PC-9 (cell line): ENCODE measurements at regions not wholly inside any gene's neighbourhood (a gene's known extent, or its start where the extent isn't known, plus 50 kb on each side); places are given as distances from the start of the nearest gene placed in this dataset.

Experiments used
- BruUV-seq: library from RNA; stranded (reverse); fragments of 400-500 nt; replicated peaks from 2 replicates; lab custom pipeline; 2021; lab: Mats Ljungman, UMichigan
- CTCF ChIA-PET: fragments of 300-600 bp; sonication (Branson Sonifier 250); formaldehyde crosslinking; loops from one replicate; lab custom pipeline; 2022; ENCODE audit warnings: antibody characterized with exemption; lab: Charles Lee
- POLR2A ChIA-PET: fragments of 300-600 bp; sonication (Branson Sonifier 250); formaldehyde crosslinking; loops from one replicate; lab custom pipeline; 2022; ENCODE audit warnings: antibody characterized with exemption; ENCODE audit not compliant: unreplicated experiment; lab: Charles Lee
- DNase-seq, 2 experiments: peaks; one replicate each; pipeline versions ENCODE4 v3.0.0 to v3.0.0-alpha.2; 2015 to 2022; ENCODE audit warnings: mixed read lengths in 1 of 2
- H2AFZ ChIP-seq: fragments of 200-600 bp; sonication (generic); 2 replicates; pipeline ENCODE4 v1.8.1; 2017; ENCODE audit warnings: antibody characterized with exemption
- H3F3A ChIP-seq: fragments of 200-600 bp; sonication (generic); 2 replicates; pipeline ENCODE4 v1.8.1; 2017; ENCODE audit warnings: antibody characterized with exemption, mild to moderate bottlenecking, low read depth; ENCODE audit not compliant: insufficient read depth
- H3K27ac ChIP-seq: fragments of 200-600 bp; sonication (generic); 2 replicates; pipeline ENCODE4 v1.6.1; 2016; ENCODE audit warnings: mixed run types
- H3K27me3 ChIP-seq: fragments of 200-600 bp; sonication (generic); 2 replicates; pipeline ENCODE4 v1.6.1; 2016; ENCODE audit warnings: low read depth, mixed run types; ENCODE audit not compliant: insufficient read depth
- H3K36me3 ChIP-seq: fragments of 200-600 bp; sonication (generic); 2 replicates; pipeline ENCODE4 v1.6.1; 2016; ENCODE audit warnings: low read depth, mixed run types
- H3K4me1 ChIP-seq: fragments of 200-600 bp; sonication (generic); replicated peaks from 2 replicates; pipeline ENCODE4 v1.6.1; 2016; ENCODE audit warnings: mixed run types; ENCODE audit not compliant: insufficient read depth
- H3K4me2 ChIP-seq: fragments of 200-600 bp; sonication (generic); 2 replicates; pipeline ENCODE4 v1.6.1; 2017; ENCODE audit warnings: mixed run types
- H3K4me3 ChIP-seq: fragments of 200-600 bp; sonication (generic); 2 replicates; pipeline ENCODE4 v1.6.1; 2016; ENCODE audit warnings: mixed run types
- H3K79me2 ChIP-seq: fragments of 200-600 bp; sonication (generic); 2 replicates; pipeline ENCODE4 v1.6.1; 2017; ENCODE audit warnings: low read depth, mixed run types
- H3K9me2 ChIP-seq: fragments of 200-600 bp; sonication (generic); 2 replicates; pipeline ENCODE4 v1.8.1; 2017; ENCODE audit warnings: mild to moderate bottlenecking; ENCODE audit not compliant: insufficient read depth
- H3K9me3 ChIP-seq: fragments of 200-600 bp; sonication (generic); 2 replicates; pipeline ENCODE4 v1.8.1; 2016; ENCODE audit warnings: low read depth; ENCODE audit not compliant: insufficient read depth
- H4K20me1 ChIP-seq: fragments of 200-600 bp; sonication (generic); 2 replicates; pipeline ENCODE4 v1.8.1; 2017; ENCODE audit not compliant: insufficient read depth
- EZH2 ChIP-seq: fragments of 200-600 bp; sonication (generic); IDR thresholded peaks from 2 replicates; pipeline ENCODE4 v1.8.0; 2017; ENCODE audit warnings: antibody characterized with exemption, low read depth
- intact Hi-C: fragments of 100-400 bp; cut with micrococcal nuclease; formaldehyde crosslinking; loops from one replicate; pipeline ENCODE4 v1.10.0; 2022; ENCODE audit not compliant: unreplicated experiment
- TF ChIP-seq, protein P1 (sequence below): fragments of 200-600 bp; sonication (generic); conservative IDR thresholded peaks from 2 replicates; pipeline ENCODE4 v1.6.1; 2017; ENCODE audit warnings: mixed run types, antibody characterized with exemption, mild to moderate bottlenecking, moderate library complexity

DNA sequence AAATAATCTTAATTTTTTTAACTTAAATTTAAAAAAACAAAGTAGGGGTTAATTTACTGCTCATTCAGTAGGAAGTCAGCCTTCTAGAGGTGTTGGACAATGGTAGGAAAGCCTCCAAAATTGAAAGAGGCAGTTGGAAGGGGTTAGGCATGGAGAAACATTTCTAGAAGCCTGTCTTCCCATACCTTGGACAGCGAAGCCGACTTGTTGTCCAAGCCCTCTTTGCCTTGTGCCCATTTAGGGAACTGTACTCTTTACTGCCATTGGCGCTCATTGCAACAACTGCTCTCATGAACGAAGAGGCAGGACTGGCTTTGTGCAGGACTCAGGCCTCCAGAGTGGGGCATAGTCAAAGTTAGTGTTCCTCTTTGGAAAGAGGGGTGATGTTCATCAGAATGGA is 333.3 kb downstream of the HRH4 start:
- no peak overlapping the region for H3K4me2 ChIP-seq
- no peaks in the 10 kb centered on the region for H3K27me3 ChIP-seq
- no peaks in the 10 kb centered on the region for H3F3A ChIP-seq
- POLR2A ChIA-PET, result no interaction called here
- no peaks in the 10 kb centered on the region for H3K9me2 ChIP-seq
- H3K79me2 ChIP-seq, result no peaks in the 10 kb centered on the region
- no peak for DNase-seq
- TF ChIP-seq, protein P1, sequence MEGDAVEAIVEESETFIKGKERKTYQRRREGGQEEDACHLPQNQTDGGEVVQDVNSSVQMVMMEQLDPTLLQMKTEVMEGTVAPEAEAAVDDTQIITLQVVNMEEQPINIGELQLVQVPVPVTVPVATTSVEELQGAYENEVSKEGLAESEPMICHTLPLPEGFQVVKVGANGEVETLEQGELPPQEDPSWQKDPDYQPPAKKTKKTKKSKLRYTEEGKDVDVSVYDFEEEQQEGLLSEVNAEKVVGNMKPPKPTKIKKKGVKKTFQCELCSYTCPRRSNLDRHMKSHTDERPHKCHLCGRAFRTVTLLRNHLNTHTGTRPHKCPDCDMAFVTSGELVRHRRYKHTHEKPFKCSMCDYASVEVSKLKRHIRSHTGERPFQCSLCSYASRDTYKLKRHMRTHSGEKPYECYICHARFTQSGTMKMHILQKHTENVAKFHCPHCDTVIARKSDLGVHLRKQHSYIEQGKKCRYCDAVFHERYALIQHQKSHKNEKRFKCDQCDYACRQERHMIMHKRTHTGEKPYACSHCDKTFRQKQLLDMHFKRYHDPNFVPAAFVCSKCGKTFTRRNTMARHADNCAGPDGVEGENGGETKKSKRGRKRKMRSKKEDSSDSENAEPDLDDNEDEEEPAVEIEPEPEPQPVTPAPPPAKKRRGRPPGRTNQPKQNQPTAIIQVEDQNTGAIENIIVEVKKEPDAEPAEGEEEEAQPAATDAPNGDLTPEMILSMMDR, result no peak
- no peak for TF ChIP-seq EZH2
- H3K9me3 ChIP-seq, result no peaks in the 10 kb centered on the region
- H3K4me3 ChIP-seq, result no peak overlapping the region
- H3K36me3 ChIP-seq, result no peaks in the 10 kb centered on the region
- intact Hi-C loops, result no loop called here
- no peaks in the 10 kb centered on the region for H4K20me1 ChIP-seq
- no peak overlapping the region for H2AFZ ChIP-seq
- BruUV-seq, result no TSS peak
- no peak overlapping the region for H3K27ac ChIP-seq
- H3K4me1 ChIP-seq, result no peaks in the 10 kb centered on the region
- CTCF ChIA-PET, result no interaction called here

DNA sequence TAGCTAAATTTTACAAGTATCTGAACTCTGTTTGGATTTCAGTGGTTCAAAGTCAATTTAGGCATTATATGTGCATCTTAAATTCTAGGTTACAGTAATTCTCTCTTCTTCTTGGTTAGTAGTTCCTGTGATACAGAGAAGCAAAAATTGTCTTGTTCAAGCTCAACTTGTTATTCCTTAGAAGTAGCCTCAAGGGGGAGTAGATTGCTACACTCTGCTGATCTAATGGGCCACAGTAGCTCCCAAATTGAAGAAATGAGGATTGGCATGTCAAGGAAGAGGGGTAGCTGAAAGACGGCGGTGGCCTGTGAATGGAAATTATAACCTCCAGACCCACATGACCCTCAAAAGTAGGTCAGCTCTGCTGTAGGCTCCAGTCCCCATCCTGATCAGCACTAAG is 334.7 kb downstream of the HRH4 start:
- H4K20me1 ChIP-seq, result no peaks in the 10 kb centered on the region
- no peaks in the 10 kb centered on the region for H3K79me2 ChIP-seq
- no peaks in the 10 kb centered on the region for H3F3A ChIP-seq
- no peaks in the 10 kb centered on the region for H3K4me1 ChIP-seq
- ChIA-PET CTCF (no interaction called here), POLR2A (no interaction called here)
- H2AFZ ChIP-seq, result no peak overlapping the region
- no peak for DNase-seq
- BruUV-seq, result no TSS peak
- no peaks in the 10 kb centered on the region for H3K36me3 ChIP-seq
- H3K9me2 ChIP-seq, result no peaks in the 10 kb centered on the region
- no peaks in the 10 kb centered on the region for H3K27me3 ChIP-seq
- TF ChIP-seq, protein P1, result no peak
- no peak for TF ChIP-seq EZH2
- H3K27ac ChIP-seq, result no peak overlapping the region
- no peak overlapping the region for H3K4me2 ChIP-seq
- no peaks in the 10 kb centered on the region for H3K9me3 ChIP-seq
- intact Hi-C loops, result no loop called here
- H3K4me3 ChIP-seq, result no peak overlapping the region

DNA sequence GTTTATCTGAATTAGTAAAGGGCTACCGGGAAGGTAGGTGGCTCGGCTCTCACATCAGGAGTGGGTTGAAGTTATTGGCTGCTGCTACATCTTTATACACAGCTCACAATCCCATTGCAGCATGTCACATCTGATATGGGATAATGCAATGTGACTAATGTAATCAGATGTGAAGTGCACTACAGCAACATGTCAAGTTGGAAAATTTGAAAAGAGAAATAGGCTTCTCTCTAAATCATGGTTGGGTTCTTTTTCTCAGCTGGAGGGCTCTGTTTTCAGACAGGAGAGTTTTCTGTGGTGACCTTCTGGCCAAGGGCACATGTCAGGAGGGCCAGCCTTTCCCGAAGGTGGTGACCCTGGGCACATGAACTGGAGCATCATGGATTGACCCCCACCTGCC is 337.5 kb downstream of the HRH4 start:
- H3K4me1 ChIP-seq, result no peaks in the 10 kb centered on the region
- intact Hi-C loops, result no loop called here
- BruUV-seq, result no TSS peak
- no peaks in the 10 kb centered on the region for H3K9me3 ChIP-seq
- no peak overlapping the region for H3K4me3 ChIP-seq
- H2AFZ ChIP-seq, result no peak overlapping the region
- no peaks in the 10 kb centered on the region for H3K9me2 ChIP-seq
- no peaks in the 10 kb centered on the region for H4K20me1 ChIP-seq
- H3K79me2 ChIP-seq, result no peaks in the 10 kb centered on the region
- no peak for TF ChIP-seq EZH2
- TF ChIP-seq, protein P1, result no peak
- ChIA-PET POLR2A (no interaction called here), CTCF (no interaction called here)
- no peaks in the 10 kb centered on the region for H3F3A ChIP-seq
- H3K27ac ChIP-seq, result no peak overlapping the region
- no peaks in the 10 kb centered on the region for H3K27me3 ChIP-seq
- H3K4me2 ChIP-seq, result no peak overlapping the region
- no peaks in the 10 kb centered on the region for H3K36me3 ChIP-seq
- DNase-seq, result no peak
